ENCODE measurements at regions not wholly inside any gene's neighbourhood (a gene's known extent, or its start where the extent isn't known, plus 50 kb on each side); places are given as distances from the start of the nearest gene placed in this dataset.
A peak's percentile ranks its signal among the peaks of the same experiment; 100 is the strongest.

GRCh38 chr7:41449286-41449685 lies 253.6 kb downstream of the INHBA start:
- Mint-ChIP-seq H3K27me3 (ENCODE audit: insufficient read depth, low read depth) (no peaks in the 10 kb centered on the region), H3K36me3 (no peaks in the 10 kb centered on the region), H3K4me1 (peaks cover 13% of the 10 kb centered on the region), H3K9me3 (no peaks in the 10 kb centered on the region), H3K27ac (peak overlapping the region; percentile 74), H3K4me3 (no peak overlapping the region)
- Histone ChIP-seq H3K4me2 (no peak overlapping the region), H4K20me1 (ENCODE audit: low read depth) (no peaks in the 10 kb centered on the region), H3K36me3 (no peaks in the 10 kb centered on the region), H3K9me3 (ENCODE audit: low read depth) (no peaks in the 10 kb centered on the region), H2AFZ (replicated peaks) (no peak overlapping the region), H3K4me1 (peaks cover 15% of the 10 kb centered on the region), H3K4me3 (no peak overlapping the region), H3K9ac (no peak overlapping the region), H3K27me3 (no peaks in the 10 kb centered on the region), H3F3A (ENCODE audit: low read depth) (no peaks in the 10 kb centered on the region), H3K79me2 (ENCODE audit: low read depth) (no peaks in the 10 kb centered on the region), H3K27ac (no peak overlapping the region)
- DNase-seq (ENCODE audit: low spot score): no peak
- no peak for TF ChIP-seq EZH2 (IDR thresholded peaks at IDR 0.05)
- no peak for TF ChIP-seq CTCF (IDR thresholded peaks at IDR 0.05)
- no peak for TF ChIP-seq EZH2phosphoT487 (IDR thresholded peaks at IDR 0.05)

GRCh38 chr7:41448104-41448503 lies 254.8 kb downstream of the INHBA start:
- no peak overlapping the region for H3K4me2 ChIP-seq

GRCh38 chr7:41447450-41448042 lies 255.3 kb downstream of the INHBA start:
- Histone ChIP-seq H3K4me2 (no peak overlapping the region), H4K20me1 (ENCODE audit: low read depth) (no peaks in the 10 kb centered on the region), H3K27me3 (no peaks in the 10 kb centered on the region), H3K4me1 (peaks cover 15% of the 10 kb centered on the region), H3K9ac (no peak overlapping the region), H2AFZ (replicated peaks) (no peak overlapping the region), H3K79me2 (ENCODE audit: low read depth) (no peaks in the 10 kb centered on the region), H3K9me3 (ENCODE audit: low read depth) (no peaks in the 10 kb centered on the region), H3K4me3 (no peak overlapping the region), H3F3A (ENCODE audit: low read depth) (no peaks in the 10 kb centered on the region), H3K36me3 (no peaks in the 10 kb centered on the region), H3K27ac (no peak overlapping the region)
- peaks cover 2% of the 10 kb centered on the region for H3K27me3 Mint-ChIP-seq (ENCODE audit: insufficient read depth, low read depth)
- no peaks in the 10 kb centered on the region for H3K36me3 Mint-ChIP-seq
- peaks cover 13% of the 10 kb centered on the region for H3K4me1 Mint-ChIP-seq
- no peak for DNase-seq (ENCODE audit: low spot score)
- H3K4me3 Mint-ChIP-seq: no peak overlapping the region
- no peak overlapping the region for H3K27ac Mint-ChIP-seq
- H3K9me3 Mint-ChIP-seq: no peaks in the 10 kb centered on the region
- TF ChIP-seq EZH2 (IDR thresholded peaks at IDR 0.05) (no peak), CTCF (IDR thresholded peaks at IDR 0.05) (no peak), EZH2phosphoT487 (IDR thresholded peaks at IDR 0.05) (no peak)

More at GRCh38 chr7:41448104-41448503, 254.8 kb downstream of the INHBA start:
- Histone ChIP-seq H3K9ac (no peak overlapping the region), H3K9me3 (ENCODE audit: low read depth) (no peaks in the 10 kb centered on the region), H4K20me1 (ENCODE audit: low read depth) (no peaks in the 10 kb centered on the region), H3K27me3 (no peaks in the 10 kb centered on the region), H3K4me3 (no peak overlapping the region), H3F3A (ENCODE audit: low read depth) (no peaks in the 10 kb centered on the region), H2AFZ (replicated peaks) (no peak overlapping the region), H3K27ac (no peak overlapping the region), H3K79me2 (ENCODE audit: low read depth) (no peaks in the 10 kb centered on the region), H3K36me3 (no peaks in the 10 kb centered on the region), H3K4me1 (peaks cover 15% of the 10 kb centered on the region)
- H3K27me3 Mint-ChIP-seq (ENCODE audit: insufficient read depth, low read depth): no peaks in the 10 kb centered on the region
- peaks cover 13% of the 10 kb centered on the region for H3K4me1 Mint-ChIP-seq
- DNase-seq (ENCODE audit: low spot score): no peak
- H3K4me3 Mint-ChIP-seq: no peak overlapping the region
- H3K27ac Mint-ChIP-seq: no peak overlapping the region
- TF ChIP-seq CTCF (IDR thresholded peaks at IDR 0.05) (no peak), EZH2 (IDR thresholded peaks at IDR 0.05) (no peak), EZH2phosphoT487 (IDR thresholded peaks at IDR 0.05) (no peak)
- no peaks in the 10 kb centered on the region for H3K9me3 Mint-ChIP-seq
- no peaks in the 10 kb centered on the region for H3K36me3 Mint-ChIP-seq

All from neural progenitor cell (in vitro differentiated cells).